NK-92 treated with Interleukin-12 subunit alpha and Interleukin-12 subunit beta, amount 100 ng/mL, for 24 hours (cell line): ENCODE measurements at regions not wholly inside any gene's neighbourhood (a gene's known extent, or its start where the extent isn't known, plus 50 kb on each side); places are given as distances from the start of the nearest gene placed in this dataset.

Experiments used
- DNase-seq: peaks from one replicate; lab custom pipeline; 2025; lab: John Stamatoyannopoulos, UW

DNA sequence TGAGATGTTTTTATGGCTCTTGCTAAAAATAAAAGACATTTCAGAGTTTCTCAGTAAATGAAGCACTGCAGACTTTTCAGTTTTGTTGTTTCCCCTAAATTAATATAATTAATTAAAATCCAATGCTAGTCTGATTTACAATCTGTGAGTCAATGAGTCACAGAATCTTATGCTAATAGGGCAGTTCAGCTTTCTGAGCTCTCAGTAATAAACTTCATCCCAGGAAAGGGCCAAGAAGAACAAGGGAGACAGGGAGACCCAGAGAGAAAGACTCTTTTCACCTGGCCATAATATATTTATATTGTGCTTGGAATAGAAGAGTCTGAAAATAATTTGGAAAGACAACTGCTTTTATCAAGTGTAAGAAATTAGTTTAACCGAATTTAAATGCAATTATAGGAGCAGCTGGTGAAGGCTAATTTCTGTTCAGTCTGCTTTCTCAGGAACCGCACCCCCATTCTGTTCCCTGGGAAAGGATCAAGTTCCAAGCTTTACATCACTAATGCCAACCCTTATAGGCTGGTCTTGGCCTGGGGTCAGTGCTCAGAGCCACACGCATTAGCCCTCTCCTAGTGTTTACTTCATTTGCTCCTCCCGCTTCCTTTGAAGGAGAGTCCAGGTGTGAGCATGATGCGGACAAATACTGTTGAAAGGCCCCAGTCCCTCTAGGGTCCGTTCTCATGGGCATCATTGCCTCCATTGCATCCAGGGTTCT, 145.6 kb downstream of the ZBTB18 start:
- no peak for DNase-seq

DNA sequence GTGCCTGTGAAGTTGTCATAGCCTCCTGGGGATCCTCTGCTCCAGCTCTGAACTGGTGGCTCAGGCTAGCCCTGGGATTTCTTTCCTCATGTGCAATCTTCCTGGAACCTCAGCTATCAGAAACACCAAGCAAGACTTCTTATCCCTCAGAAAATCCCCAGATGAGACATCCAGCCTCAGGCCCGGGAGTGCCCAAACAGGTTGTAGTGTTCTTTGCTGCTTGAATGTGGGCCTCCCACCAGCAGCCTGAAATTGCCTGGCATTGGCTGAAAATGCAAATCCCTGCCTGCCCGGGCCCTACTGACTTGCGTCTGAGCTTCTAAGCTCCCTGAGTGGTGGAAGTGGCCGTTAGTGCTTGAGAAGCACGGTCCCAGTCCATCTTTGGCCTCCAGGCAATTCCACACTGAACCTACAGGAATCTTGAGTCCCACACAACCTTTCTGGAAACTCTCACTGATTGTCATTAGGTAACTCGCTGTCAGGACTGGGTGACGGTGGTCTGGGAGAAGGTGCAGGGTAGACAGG, 146.8 kb downstream of the ZBTB18 start:
- DNase-seq = no peak

DNA sequence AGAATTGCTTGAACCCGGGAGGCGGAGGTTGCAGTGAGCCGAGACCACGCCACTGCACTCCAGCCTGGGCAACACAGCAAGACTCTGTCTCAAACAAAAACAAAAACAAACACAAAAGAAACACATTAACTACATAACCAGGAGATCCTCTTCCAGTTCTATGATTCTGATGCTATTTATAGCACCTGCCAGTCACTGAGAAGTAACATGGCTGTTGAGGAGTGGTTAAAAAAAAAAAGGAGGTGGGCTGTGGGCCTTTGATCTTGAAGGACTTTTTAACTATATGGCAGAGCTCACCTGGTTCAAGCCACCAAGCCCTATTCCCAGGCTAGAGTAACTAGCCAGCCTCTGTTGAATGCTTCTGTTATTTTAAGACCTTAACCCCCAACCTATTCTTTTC, 148.8 kb downstream of the ZBTB18 start:
- no peak for DNase-seq

DNA sequence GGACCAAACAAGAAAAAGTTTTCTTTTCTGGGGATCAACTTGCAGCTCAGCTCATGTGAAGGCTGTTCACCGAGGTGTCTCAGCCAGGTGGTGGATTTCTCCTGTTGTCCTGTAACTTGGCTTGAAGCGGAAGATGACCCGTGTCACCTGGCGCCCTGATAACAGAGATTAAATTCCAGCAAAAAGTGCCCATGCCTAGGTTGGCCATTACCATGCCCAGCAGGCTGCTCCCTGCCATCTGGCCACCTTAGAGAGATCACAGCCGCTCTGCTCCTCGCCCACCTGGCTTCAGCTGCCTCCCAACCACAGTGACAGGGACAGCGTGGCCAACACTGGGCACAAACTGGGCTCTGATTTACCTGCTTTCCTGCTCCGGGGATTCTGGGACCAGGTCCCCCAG, 149.5 kb downstream of the ZBTB18 start:
- no peak for DNase-seq

DNA sequence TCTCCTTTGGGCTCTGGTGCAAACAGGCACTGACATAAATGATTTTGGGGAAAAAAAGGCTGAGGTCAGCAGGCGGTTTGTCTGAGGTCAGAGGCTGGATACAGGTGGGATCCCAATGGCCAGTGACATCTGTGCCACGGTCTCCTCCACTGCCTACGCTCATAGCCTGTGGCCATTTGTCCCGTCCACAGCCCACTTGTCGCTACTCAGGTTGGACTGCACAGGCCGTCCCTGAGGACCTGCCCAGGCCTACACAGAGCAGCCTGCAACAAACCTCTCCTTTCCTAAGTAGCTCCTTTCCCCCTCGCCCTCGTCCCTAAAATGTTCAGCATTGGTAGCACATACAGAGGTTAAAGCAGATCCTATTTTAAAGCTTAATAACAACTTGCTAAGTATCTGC, 150.7 kb downstream of the ZBTB18 start:
- no peak for DNase-seq

DNA sequence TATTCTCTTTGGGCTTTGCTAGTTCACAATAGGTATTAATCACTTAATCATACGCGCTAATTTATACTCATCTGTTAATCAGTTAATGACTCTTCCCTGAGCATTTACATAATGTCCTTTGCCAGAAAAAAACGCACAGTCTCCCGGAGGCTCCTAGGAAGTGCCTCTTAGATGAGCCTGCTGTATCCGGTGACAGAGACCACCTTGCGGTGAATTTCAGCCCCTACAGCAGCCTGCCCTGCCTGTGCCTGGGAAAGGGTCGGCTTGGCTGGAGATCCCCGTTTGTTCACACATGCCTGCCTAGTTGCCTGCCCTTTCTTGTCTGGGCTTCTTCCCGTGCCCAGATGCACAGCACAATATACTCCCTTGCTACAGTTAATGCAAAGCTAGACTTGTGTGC, 152.9 kb downstream of the ZBTB18 start:
- no peak for DNase-seq

DNA sequence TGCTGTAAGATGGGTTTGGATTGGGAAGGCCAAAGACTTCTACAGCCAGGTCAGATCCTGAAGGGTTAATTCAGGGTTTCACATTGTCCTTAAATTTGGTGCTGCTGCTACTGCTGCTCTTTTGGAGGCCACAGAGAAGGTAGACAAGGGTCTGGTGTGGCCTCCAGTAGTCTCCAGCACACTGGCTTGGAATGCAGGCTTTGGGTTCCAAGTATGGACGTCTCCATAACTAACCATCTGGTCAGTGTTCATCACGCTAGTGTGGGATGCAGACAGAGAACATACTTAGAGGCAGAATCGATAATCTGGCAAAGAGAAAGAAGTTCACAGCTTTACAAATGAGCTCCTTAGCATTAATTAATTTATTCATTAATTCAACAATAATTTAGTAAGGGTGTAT, 154.1 kb downstream of the ZBTB18 start:
- DNase-seq = no peak

DNA sequence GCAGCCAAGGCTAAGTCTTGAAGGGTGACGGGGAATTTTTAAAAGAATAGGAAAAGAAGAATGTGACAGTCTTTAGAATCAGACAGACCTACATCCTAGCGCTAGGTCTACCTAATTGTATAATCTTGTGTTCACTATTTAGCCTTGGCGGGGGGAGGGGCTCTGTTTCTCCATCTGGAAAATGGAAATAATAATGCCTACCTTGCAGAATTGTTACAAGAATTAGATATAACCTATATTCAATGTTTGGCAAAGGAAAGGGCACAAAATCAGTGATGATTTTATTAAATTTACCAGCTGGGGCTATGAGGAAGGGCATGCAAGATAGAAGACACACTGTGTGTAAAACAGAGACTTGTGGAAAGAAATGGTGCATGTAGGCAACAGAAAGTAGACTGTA, 154.8 kb downstream of the ZBTB18 start:
- no peak for DNase-seq

DNA sequence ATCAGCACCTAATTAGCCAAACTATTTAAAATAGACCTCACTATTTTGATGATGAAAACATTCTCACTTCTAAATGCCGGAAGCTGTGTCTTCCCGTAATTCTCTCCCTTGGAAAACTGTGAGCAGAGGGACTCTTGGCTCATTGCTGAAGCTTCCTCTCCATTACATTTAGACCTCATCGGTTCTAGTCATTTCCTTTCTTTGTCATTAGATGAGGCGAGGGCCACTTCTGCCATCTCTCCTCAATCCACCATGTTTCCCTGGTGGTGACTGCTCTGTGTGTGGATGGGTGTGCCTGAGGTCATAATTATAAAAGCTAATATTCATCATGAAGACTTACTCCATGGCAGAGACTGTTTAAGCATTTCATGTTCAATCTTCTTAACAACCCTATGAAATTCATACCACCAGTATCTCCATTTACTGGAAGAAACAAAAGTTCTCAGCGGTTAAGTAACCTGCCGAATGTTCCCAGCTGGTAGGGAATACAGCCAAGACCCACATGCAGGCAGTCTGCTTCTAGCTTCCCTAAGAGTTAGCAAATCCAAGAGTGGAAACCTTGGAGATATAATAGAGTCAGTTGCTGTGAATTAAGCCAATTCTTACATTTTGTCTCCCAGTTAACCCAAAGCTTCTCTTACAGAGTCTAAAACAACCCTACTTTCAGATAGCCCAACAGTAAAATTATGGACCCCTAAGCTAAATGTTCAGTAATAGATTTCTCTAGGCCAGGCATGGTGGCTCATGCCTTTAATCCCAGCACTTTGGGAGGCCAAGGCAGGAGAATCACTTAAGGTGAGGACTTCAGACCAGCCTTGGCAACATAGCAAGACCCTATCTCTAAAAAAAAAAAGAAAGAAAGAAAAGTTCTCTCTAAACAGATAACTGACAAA, 156.2 kb downstream of the ZBTB18 start:
- no peak for DNase-seq

DNA sequence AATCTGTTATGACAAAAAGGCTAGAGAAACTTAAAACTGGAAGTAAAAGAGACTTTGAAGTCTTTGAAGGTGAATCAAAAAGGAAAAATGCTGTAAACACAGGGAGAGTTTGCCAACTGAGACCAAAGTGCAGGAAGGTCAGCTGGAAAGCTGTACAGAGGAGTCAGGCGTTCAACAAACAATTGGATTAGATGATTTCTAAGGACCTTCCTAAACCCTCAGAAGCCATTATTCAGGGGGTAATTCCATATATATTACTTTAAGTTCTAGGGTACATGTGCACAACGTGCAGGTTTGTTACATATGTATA, 156.8 kb downstream of the ZBTB18 start:
- no peak for DNase-seq

DNA sequence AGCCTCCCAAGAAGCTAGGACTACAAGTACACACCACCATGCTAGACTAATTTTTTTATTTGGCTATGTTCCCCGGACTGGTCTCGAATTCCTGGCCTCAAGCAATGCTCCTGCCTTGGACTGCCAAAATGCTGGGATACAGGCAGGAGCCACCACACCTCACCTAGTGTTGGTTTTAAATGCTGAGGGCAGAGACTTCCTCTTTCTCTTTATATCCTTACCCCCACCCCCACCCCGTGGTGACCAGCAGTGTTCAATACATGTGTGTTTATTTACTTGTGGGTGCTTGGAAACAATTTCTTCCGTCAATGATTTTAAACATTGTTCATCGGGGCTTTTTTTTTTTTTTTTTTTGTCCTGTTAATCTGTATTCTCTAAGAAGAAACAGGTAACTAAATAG, 158.9 kb downstream of the ZBTB18 start:
- no peak for DNase-seq

DNA sequence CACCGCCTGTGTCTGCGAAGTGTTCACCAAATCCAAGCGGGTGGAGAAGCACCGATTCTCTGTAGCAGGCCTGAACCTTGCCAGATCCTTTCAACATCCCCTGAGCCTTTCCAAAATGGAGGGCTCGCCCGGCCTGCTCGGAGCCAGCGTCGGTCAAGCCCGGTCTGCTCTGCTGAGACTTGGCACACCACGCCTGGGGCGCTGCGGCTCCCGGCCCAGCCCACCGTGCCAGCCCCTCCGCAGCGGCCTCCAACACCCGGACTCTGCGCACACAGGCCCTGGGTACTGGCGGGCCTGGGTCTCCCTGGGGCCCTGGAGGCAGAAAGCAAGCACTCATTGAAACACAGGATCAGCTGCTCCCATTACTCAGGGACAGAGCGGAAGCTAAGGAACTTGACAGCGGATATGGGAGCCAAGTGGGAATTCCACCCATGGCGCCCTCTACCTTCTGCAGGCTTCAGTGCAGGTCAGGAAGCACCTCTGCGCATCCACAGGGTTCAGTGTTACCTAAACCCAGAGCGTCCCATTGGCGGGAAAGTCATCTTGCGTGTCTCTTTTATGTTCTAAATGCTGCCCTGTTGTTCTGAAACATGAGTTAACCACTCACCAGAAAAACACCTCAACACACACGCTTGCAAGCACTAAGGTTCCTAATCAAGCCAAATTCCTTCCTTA, 159.9 kb downstream of the ZBTB18 start:
- DNase-seq = no peak

DNA sequence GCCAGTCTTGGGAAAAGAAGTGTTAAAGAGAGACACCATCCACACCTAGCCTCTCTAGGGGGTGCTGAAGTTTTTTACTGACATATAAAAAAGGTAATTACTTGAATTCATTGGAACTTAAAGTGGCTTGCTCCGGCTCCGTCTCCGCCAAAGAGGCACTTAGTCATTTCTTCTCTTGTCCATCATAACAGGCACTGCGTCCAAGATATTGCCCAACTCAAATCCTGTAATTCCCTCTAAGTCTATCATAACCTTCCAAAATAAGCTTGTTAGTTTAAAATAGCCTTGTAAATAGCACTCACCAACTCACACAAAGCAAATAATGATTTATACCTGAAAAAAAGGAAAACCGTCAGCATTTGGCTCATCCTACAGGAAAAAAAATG, 160.5 kb downstream of the ZBTB18 start:
- no peak for DNase-seq

DNA sequence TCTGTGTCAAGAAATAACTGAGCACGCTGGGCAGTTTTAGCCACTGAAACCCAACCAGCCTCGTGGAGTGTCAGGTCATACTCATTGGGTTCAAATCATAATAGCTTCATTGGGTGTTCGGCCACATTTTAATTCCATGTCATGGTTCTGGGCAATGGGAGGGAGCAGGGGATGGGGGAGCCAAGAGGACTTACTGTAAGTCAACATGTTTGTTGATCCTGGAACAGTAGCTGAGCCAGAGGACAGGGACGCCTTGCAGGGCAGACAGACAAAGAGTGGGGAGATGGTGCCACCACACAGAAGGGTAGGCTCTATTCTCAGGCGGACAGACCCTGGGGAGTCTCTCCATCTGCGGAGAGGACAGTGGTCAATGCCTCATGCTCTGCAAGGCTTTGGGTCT, 161.1 kb downstream of the ZBTB18 start:
- no peak for DNase-seq

DNA sequence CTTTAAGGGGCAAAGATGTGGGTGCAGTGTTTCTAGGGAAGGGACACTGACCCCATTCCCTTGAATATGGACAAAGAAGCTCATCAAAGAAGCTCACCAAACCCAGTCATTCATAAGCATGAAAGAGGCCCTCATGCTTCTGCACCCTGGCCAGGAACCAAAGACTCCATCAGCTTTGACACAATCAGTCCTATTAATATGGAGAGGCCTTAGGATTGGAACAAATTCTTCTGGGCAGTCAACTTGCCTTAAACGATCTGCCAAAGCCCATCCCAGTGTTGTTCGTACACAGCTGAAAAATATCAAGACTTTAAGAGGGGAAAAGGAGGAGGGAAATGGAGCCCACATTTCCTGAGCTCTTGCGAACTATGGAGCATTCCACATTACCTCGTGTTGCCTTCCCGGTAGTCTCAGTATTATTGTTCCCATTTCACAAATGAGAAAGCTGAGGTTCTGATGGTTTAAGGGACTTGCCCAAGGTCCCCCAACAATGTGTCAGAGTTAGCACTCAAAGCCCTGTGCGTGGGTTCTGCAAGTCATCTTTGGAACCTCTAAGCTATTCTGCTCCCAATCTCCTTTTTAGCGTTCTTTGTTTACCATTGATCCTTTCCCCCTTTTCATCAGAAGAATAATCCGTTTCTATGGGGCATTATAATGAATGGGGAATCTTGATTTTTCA, 161.9 kb downstream of the ZBTB18 start:
- no peak for DNase-seq

DNA sequence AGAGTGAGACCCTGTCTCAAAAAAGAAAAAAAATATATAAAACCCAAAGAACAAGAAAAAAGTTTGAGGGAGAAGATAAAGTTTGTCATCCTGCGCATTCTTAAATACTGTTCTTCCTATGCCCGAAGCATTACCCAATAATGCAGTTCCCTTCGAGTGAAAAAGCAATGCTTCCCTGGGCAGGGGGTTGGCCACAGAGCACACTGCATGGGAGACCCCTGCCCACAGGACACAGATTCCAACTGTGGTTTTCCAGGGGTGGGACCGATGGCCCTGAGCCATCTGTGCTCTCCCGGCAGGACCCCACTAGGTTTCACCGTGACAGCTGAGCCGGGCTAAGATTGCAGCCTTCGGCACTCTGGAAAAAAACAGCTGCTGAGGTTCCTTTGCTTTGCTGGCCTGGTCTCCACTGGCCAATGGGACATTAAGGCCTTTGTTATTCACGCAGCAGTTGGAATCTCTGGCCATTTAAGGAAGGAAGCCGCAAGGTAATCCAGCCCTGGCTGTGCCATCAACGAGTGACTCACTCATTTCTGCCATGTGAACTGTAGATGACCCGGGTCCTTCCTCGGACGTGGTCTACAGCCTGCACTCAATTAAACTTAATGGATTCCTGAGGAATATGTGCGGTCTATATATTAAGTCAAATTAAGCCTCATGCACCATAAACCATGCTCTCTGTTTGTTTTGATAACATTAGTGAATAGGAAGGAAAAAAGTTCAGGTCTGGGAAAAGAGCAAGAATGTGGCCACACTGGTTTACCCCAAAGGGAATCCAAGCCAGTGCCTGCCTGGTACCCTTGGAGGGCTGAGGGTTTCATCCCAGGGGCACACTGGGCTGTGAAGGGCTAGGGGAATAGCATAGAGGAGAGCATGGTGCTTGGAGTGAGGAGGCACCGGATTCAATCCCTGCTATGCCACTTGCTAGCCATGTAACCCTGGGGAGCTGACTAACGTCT, 163.2 kb downstream of the ZBTB18 start:
- DNase-seq = no peak

DNA sequence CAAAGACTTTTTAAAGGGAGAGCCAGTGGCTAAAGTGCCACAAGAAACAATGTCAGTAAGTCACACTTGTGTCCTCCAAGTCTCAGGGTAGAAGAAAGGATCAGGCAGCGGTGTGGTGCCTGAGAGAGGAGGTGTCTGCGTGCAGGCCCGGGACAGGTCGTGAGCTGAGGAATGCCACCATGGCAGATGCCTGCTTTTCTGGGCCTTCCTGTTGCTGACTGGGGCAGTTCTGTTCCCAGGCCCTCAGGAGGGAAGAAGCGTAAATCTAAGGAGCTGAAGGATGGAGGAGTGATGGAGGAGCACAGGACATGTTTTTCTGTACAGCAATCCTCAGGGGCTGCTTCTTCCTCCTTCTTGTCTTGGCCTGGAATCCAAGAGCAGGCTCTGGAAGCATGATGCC, 165.8 kb downstream of the ZBTB18 start:
- no peak for DNase-seq

DNA sequence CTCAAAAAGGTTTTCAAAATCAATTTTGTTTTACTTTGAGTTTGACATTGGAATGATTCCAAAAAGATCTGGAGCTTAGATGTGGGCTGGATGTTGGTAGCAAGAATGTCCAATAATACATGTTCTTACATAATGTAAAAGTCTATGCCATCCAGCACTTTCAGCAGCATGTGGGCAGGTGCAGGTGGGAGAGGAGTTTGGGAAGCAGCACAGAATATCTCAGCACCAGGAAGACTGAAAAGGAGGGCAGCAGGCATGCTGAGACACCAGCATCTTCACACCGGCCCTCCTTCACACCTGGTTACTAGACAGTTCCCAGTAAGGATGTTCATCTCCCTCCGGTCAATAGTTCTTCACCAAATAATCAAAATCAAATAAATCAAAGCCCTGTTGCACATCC, 166.6 kb downstream of the ZBTB18 start:
- DNase-seq = no peak

DNA sequence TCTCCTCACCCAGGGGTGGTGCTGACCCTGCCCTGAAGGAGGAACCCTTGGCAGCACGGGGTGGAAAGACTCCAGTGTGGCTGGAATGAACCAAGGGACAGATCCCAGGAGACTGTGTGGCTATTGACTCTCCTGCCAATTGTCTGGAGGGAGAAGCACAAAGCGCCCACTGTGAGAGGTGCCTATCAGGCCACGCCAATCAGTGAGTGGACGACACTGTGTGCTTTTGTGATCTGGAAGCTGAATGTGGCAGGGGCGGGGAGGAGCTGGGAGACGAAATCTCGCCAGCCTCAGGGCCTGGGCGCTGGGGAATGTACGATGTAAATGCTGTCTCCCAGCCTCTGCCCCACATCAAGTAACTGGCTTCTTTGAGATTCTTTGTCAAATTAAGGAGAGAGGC, 167.1 kb downstream of the ZBTB18 start:
- DNase-seq = no peak

DNA sequence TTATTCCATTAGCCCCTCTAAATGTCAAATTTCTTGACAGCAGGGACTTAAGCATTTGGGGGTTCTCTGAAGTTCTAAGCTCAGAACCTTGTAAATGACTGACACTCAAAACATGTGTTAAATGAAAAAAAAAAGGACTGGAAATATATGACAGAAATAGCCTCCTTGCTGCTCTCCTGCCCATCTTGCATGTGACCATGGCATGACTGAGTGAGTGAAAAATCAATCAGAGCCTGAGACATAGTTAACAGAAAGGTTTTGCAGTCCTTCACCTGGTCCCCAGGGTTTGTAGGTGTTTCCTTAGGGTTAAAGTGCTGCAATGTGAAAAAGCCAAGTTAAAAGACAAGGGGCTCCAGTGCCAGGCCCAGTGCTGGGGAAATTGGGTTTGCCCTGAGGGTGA, 168.1 kb downstream of the ZBTB18 start:
- no peak for DNase-seq

DNA sequence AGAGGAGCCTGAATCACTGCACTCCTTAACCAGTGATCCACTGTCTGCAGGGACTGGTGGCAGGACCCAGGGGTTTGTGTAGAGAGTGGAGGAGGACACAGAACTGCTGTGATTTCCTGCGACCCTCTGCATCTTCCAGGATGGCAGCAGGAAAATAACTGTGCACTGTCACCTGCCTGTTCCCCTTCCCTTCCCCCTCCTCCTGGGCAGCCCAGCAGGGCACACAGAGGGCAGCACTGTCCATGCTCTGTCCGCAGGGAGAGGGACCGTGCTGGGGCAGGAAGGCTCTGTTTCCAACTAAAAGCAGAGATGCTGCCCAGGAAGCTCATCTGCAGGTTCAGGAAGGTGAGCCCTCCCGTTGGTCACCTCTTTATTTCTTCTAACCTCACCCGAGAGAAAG, 168.7 kb downstream of the ZBTB18 start:
- DNase-seq = no peak
